ENCODE measurements at regions not wholly inside any gene's neighbourhood (a gene's known extent, or its start where the extent isn't known, plus 50 kb on each side); places are given as distances from the start of the nearest gene placed in this dataset.

GRCh38 chrX:97854086-97854485 is 970.4 kb downstream of the RPA4 start:
- no peak for TF ChIP-seq EZH2 (IDR thresholded peaks at IDR 0.05)
- no peak for TF ChIP-seq POLR2AphosphoS5 (IDR thresholded peaks at IDR 0.05; ENCODE audit: borderline replicate concordance, low read depth, low read length)
